ENCODE measurements at regions not wholly inside any gene's neighbourhood (a gene's known extent, or its start where the extent isn't known, plus 50 kb on each side); places are given as distances from the start of the nearest gene placed in this dataset.

DNA sequence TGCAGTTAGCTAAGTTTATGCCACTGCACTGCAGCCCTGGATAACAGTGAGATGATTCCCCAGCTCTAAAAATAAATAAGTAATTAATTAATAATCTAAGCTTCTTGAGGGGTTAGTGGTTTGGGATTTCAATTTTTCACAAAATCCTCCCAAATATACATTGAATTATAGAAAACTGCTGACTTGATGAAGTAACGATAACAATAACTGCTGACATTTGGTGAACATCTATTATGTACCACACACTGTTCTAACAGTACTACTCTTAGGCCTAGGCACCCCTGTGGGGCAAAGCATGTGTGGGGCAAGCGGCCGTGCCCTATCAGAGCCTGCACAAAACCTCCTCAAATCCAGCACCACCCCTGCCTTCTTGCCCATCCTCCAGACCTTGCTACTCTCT, 245.8 kb upstream of the EPHA4 start:
- no peak for DNase-seq

DNA sequence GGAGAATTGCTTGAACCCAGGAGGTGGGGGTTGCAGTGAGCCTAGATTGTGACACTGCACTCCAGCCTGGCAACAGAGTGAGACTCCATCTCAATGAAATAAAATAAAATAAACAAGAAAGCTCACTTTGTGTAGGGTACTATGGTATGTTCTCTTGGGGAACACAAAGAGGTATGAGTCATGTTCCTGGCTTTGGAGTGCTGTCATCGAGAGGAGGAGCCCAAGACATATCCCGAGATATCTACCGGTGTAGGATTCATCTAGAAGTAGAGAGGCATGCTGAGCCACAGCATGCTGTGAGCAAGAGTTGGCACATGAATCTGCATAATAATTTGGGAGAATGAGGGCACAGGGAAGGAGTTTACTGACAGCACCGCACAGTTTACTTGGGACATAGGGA, 244.9 kb upstream of the EPHA4 start:
- DNase-seq: no peak

DNA sequence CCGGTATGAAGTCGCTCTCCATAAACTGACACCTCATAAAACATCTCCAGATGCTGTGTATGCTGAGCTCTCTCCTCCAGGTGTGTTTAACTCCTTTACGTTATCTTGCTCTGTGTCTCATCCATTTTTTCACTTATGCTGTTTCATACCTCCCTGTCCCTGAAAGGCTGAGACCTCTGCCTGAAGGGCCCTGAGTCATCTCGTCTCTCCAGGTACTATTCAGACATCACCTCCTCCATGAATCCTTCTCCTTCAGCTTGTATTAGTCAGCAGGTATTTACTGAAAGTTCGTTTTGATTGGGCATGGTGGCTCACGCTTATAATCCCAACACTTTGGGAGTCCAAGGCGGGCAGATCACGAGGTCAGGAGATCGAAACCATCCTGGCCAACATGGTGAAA, 244.5 kb upstream of the EPHA4 start:
- no peak for DNase-seq

- DNase-seq: no peak
Measured at GRCh38 chr2:221810650-221811049, 238.5 kb upstream of the EPHA4 start.

DNA sequence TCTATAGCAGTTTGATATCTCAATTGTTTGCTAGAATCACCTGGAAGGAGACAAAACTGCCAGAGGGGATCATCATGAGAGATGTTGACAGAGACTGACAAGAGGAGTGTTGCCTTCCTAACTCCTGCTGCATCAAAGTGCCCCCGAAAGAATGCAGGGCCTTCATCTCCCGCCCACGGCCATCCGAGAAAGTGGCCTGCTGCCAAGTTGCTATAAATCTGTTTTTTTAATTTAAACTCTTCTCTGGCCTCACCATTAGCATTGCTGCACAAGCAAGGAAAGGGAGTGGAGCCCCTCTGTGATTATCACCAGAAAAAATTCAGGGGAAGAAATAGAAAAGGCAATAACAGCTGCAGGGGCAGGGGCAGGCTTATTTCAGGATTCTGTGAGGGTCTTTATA, 238.1 kb upstream of the EPHA4 start:
- no peak for DNase-seq

GRCh38 chr2:221808488-221808887, 236.4 kb upstream of the EPHA4 start:
- DNase-seq: no peak

DNA sequence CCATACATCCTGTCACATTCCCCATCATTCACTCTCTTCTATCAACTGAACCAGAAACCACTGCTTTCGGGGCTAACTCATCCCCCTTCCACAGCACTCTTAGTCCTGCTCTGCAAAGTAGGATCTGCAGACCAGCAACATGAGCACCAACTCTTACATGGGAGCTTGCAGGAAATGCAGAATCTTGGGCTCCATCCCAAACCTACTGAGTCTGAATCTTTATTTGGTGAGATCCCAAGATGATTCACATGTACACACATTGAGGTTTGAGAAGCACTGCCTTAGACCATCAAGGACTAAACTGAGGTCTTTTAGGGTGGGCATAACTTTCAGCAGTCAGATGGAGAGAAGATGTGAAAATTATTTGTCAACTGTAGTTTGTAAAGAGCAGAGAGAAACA, 235.6 kb upstream of the EPHA4 start:
- DNase-seq: no peak

GRCh38 chr2:221802089-221802488, 230.0 kb upstream of the EPHA4 start:
- no peak for DNase-seq

- no peak for DNase-seq
Measured at GRCh38 chr2:221792971-221793521, 220.9 kb upstream of the EPHA4 start.

- DNase-seq: no peak
Measured at GRCh38 chr2:221791844-221792243, 219.7 kb upstream of the EPHA4 start.

- DNase-seq: no peak
Measured at GRCh38 chr2:221787561-221787960, 215.5 kb upstream of the EPHA4 start.

DNA sequence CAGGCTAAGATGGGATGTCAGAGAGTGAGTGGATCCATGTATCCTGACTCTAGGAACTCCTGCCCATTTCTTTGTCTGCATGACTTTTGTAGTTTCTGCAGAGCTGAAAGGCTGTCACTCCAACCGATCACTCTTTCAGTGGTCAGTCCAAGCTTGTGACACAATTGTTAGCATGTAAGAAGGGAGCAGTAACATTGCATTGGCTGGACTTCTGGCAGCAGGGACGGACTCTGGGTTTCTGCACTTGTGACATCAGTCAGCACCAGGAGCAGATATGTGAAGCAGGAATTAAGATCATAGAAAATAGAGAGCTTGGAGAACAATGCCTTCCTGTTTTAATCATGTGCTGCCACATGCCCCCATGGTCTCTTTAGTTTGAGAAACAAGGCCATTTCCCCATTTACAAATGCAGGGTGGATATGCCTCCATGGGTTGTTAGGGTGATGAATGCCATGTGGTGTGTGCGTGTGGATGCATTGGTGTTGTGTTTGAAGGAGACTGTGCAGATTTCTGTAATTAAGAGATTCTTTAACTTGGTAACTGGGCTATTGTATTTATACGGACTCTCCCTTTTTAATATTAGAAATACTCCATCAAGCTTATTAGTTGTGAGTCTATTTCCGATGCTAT, 214.3 kb upstream of the EPHA4 start:
- DNase-seq: no peak

GRCh38 chr2:221780281-221780688, 208.2 kb upstream of the EPHA4 start:
- DNase-seq: no peak

- no peak for DNase-seq
Measured at GRCh38 chr2:221779614-221780067, 207.5 kb upstream of the EPHA4 start.

GRCh38 chr2:221778025-221778424, 205.9 kb upstream of the EPHA4 start:
- DNase-seq: no peak

DNA sequence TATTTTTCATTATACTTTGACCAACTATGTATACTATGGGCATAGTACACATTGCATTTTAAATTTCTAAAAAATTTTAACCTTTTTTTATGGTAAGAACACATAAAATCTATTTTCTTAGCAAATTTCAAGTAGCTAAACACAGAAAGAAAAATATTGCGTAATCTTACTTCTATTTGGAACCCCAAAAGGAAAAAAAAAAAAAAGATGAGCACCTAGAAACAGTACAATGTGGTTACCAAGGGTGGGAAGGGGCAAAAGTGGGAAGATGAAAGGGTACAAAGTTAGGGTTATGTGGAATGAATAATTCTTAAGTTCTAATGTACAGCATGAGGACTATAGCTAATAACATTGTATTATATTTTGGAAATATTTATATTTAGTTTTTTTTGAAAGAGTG, 205.0 kb upstream of the EPHA4 start:
- DNase-seq: no peak

GRCh38 chr2:221775096-221775495, 203.0 kb upstream of the EPHA4 start:
- DNase-seq: no peak

GRCh38 chr2:221774136-221774535, 202.0 kb upstream of the EPHA4 start:
- DNase-seq: no peak

GRCh38 chr2:221771297-221771696, 199.2 kb upstream of the EPHA4 start:
- no peak for DNase-seq

GRCh38 chr2:221767106-221768012, 195.3 kb upstream of the EPHA4 start:
- DNase-seq: no peak

DNA sequence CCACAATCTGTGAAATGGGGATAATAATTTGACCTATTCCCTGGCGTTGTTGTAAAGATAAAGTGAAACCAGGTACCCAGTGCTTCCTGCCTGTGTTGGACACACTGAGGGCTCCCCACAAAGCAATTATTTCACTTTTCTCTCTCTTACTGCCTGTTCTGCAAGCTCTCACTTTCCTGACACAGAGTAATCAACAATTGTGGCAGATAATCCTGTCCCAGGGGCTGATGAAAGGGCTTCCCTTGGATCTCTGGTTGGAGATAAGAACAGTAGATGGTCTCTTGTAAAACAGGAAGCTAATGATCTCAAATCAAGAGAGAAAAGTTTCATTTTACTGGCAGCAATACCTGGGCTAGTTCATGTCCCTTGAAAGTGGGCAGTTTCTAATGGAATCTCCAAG, 190.4 kb upstream of the EPHA4 start:
- DNase-seq: no peak

DNA sequence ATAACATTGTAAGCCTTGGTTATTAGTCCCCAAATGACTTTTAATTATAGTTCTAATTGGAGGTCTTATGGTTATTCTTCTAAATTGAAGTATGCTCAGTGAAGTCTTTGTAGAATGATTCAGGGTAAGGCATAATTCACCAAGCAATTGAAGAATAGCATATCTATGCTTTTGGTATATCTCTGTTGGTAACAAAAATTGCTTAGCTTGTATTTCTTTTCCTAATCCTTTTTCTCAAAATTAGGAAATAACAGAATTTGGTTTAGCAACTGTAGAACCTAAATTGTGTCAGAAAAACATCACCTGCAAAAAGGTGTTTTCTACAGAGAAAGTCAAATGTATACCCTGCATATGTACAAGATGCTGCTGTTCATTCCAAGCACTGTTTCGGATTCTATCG, 189.2 kb upstream of the EPHA4 start:
- no peak for DNase-seq

- no peak for DNase-seq
Measured at GRCh38 chr2:221758076-221758475, 186.0 kb upstream of the EPHA4 start.

GRCh38 chr2:221753401-221753800, 181.3 kb upstream of the EPHA4 start:
- peak; percentile 21 for DNase-seq
